SKM-1 treated with dmso at 0.1 percent for 144 hours (cell line): ENCODE measurements at regions not wholly inside any gene's neighbourhood (a gene's known extent, or its start where the extent isn't known, plus 50 kb on each side); places are given as distances from the start of the nearest gene placed in this dataset.

ENCODE experiments used
- DNase-seq: peaks from one replicate; lab custom pipeline; 2025; ENCODE audit not compliant: unreplicated experiment; lab: John Stamatoyannopoulos, UW

GRCh38 chr1:5812295-5812694, 179.9 kb downstream of the NPHP4 start:
- no peak for DNase-seq

GRCh38 chr1:5811419-5811818, 180.8 kb downstream of the NPHP4 start:
- DNase-seq: no peak

GRCh38 chr1:5810553-5811270, 181.5 kb downstream of the NPHP4 start:
- no peak for DNase-seq

DNA sequence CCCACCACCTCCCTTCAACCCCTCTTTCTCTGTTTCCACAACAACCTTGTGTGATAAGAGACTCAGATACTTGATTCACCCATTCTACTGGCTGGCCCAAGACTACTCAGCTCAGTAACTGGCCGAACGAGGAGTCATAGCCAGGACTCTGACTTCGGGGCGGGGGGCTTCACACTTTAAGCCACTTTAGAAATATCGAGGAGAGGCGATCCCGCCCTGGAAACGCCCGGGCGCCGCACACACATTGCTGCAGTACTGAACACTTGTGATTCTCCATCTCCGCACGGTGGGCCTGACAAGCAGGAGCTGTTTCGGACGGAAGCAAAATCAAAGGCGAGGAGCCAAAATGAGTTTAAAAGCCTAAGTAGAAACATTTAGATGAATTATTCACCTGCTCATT, 182.1 kb downstream of the NPHP4 start:
- no peak for DNase-seq

DNA sequence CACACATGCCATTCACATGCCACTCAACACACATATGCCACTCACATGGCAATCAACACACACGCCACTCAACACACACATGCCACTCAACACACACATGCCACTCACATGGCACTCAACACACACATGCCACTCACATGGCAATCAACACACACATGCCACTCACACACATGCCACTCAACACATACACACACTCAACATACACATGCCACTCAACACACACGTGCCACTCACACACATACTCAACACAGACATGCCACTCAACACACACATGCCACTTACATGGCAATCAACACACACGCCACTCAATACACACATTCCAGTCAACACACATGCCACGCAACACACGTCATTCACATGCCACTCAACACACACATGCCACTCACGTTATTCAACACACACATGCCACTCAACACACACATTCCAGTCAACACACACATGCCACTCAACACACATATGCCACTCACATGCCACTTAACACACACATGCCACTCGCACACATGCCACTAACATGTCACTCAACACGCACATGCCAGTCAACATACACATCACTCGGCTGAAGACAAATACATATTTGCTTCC, 182.9 kb downstream of the NPHP4 start:
- DNase-seq: no peak

DNA sequence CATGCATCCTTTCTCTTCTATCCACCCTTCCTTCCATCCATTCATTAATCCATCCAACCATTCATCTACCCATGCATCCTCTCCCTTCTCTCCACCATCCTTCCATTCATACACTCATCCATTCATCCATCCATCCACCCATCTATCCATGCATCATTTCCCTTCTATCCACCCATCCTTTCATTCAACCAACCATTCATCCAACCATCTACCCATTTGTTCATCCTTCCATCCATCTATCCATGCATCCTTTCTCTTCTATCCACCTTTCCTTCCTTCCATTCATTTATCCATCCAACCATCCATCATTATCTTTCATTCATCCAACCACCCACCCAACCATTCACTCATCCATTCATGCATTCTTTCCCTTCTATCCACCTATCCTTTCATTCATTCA, 188.4 kb downstream of the NPHP4 start:
- DNase-seq: no peak

DNA sequence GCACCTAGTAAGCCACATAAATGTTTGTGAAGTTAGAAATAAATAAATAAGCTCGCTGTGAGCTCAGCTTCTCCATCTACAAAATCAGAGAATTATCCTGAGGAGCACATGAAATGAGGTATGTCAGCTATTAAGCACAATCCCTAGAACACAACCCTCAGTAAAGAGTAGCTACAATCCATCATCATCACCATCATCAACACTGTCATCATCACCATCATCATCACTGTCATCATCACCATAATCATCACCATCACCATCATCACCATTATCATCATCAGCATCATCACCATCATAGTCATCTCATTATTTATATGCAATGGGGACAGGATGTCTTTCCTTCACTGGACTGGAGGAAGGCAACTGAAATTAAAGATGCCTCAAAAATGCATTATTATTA, 189.6 kb downstream of the NPHP4 start:
- DNase-seq: no peak

- no peak for DNase-seq
These were observed 193.3 kb downstream of the NPHP4 start for GRCh38 chr1:5798904-5799303.

- no peak for DNase-seq
These were observed 194.0 kb downstream of the NPHP4 start for GRCh38 chr1:5798151-5798730.

GRCh38 chr1:5796028-5796427, 196.2 kb downstream of the NPHP4 start:
- no peak for DNase-seq

GRCh38 chr1:5794279-5794678, 197.9 kb downstream of the NPHP4 start:
- DNase-seq: no peak

GRCh38 chr1:5793516-5793915, 198.7 kb downstream of the NPHP4 start:
- DNase-seq: no peak

GRCh38 chr1:5781079-5781478, 211.1 kb downstream of the NPHP4 start:
- DNase-seq: no peak

DNA sequence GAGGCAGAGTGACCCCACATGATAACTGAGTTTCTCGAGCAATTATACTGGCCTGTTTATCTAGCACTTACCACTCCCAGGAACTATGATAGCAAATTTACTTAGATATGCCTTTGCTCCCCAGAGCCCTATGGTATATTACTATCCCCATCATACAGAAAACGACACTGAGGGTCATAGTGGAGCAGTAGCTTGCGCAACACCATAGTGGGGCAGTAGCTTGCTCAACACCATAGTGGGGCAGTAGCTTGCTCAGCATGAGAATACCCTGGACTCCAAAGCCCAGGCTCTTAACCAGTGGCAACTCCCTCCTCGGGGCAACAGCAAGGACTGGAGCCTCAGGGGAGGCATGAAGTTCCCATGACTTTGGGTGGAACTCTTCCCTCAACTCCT, 211.9 kb downstream of the NPHP4 start:
- DNase-seq: no peak

GRCh38 chr1:5779608-5780323, 212.5 kb downstream of the NPHP4 start:
- DNase-seq: no peak

- DNase-seq: no peak
These were observed 216.1 kb downstream of the NPHP4 start for GRCh38 chr1:5776035-5776550.

DNA sequence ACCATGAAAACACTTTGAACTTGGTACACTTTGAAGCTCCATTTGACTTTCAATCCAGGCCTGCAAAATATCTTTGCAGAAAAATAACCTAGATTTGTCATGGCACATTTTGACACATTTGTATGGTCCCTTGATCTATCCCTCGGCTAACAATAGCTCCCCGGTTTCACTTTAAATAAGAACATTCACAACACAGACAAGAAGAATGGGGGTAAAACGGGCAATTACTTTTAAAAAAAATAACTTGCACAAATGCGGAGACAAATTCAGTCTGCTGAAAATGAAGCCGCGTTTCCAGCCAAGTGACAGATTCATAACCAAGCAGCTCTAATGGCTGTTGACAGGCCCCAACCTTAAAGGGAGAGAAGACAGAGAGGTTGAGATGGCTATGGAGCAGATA, 218.2 kb downstream of the NPHP4 start:
- DNase-seq: no peak

- DNase-seq: no peak
These were observed 220.4 kb downstream of the NPHP4 start for GRCh38 chr1:5771788-5772187.

GRCh38 chr1:5770981-5771765, 221.1 kb downstream of the NPHP4 start:
- peak; percentile 51 for DNase-seq

DNA sequence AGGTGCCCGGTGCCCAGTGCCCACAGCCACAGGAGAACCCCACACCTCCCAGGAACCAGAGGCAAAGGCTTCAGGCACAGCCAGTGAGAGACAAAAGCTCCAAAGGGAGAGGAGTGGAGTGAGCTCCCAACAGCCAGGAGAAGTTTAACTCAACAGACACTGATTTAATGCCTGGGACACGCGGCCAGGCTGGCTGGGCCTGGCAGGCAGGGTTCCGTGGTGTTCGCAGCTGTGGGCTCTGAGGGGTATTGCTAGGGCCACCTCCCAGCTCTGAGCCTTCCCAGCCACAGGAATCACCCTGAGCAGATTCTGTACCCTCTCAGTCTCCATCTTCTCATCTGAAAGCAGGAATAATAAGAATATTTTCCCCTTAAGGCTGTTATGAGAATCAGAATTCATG, 222.5 kb downstream of the NPHP4 start:
- no peak for DNase-seq

GRCh38 chr1:5769146-5769545, 223.1 kb downstream of the NPHP4 start:
- no peak for DNase-seq
